ENCODE measurements at regions not wholly inside any gene's neighbourhood (a gene's known extent, or its start where the extent isn't known, plus 50 kb on each side); places are given as distances from the start of the nearest gene placed in this dataset.

DNA sequence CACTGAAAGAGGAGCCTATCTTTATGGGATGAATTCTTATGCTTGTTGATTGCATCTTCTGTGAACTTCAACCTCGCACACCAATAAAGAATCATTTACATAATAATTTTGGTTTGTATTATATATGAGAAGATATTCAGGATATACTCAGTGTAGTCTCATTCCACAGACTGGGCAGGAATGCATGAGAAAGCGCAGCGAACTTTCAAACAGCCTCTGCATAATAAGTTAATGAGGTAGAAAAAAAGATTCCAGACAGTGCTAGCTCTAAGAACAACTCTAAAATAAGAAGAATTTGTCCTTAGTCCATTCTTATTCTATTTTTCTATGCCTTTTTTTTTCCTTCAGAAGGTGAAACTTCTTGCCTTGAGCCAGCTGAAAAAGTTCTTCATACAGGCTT, 224.3 kb upstream of the CTSO start:
- ATAC-seq (no peak), DNase-seq (ENCODE audit: low spot score) (no peak)
- intact Hi-C loops (cut with DNase I): no loop called here

DNA sequence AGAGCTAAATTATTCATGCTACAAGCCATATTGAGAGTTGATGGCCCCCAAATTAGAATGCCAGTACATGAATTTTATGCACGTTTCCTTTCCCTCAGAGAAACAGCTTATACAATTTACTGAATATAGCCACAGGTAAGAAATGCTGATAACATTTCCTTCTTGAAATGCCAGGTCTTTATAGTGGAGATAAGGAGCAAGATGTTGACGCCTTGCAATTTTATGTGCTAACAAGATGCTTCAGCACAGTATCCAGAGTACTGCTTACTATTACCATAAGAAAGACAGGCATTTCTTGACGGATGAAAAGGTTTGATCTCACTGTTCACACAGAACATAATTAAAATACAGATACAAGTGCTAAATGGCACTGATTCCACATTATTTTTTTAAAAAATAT, 223.2 kb upstream of the CTSO start:
- ATAC-seq (no peak), DNase-seq (ENCODE audit: low spot score) (no peak)
- intact Hi-C loops (cut with DNase I): no loop called here

DNA sequence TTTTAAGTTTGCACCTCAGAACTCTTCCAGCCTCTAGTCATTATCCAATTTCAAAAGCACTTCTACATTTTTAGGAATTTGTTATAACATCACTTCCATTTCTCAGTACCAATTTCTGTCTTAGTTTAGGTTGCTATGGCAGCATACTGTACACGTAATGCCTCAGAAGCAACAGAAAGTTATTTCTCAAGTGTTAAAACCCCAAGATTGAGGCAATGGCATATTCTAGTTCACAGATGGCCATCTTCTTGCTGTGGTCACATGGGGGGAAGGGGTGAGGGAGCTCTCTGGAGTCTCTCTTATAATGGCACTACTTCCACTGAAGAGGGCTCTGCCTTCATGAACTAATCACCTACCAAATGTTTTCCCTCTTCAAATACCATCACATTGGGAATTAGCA, 220.3 kb upstream of the CTSO start:
- no peak for ATAC-seq
- intact Hi-C loops (cut with DNase I): no loop called here
- no peak for DNase-seq (ENCODE audit: low spot score)

DNA sequence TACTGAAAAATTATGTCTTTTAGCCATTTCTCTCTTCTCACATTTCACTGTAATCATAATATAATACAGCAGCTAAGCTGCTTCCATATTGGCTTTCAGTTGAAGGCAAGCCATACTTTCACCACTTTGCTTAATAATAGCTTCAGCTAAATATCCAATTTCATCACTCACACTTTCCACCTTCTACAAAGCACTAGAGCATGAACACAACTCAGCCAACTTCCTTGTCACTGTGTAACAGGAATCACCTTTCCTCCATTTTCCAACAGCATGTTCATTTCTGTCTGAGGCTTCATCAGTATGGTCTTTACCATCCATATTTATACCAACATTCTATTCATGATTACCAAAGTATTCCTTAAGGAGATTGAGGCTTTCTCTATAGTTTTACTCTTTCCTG, 219.8 kb upstream of the CTSO start:
- intact Hi-C loops (cut with DNase I): no loop called here
- DNase-seq (ENCODE audit: low spot score): no peak
- ATAC-seq: no peak

DNA sequence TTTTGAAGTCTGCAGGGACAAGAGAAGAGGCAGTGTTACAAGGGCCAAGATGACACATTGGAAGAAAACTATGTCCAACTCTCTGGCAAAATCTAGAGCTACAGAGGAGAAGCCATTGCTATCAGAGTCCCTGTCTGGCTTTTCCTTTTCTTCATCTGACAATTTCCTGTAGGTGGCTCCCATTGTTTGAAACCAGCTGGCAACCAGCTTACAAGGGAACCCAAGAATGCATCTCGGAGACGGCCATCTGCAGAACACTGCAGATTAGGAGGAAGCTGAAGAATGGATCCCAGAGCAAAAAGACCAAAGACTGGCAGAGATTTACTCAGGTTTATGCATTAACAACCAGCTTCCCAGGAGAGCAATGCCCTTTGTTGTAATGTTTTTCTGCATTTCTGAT, 216.2 kb upstream of the CTSO start:
- intact Hi-C loops (cut with DNase I): no loop called here
- ATAC-seq (no peak), DNase-seq (ENCODE audit: low spot score) (no peak)

DNA sequence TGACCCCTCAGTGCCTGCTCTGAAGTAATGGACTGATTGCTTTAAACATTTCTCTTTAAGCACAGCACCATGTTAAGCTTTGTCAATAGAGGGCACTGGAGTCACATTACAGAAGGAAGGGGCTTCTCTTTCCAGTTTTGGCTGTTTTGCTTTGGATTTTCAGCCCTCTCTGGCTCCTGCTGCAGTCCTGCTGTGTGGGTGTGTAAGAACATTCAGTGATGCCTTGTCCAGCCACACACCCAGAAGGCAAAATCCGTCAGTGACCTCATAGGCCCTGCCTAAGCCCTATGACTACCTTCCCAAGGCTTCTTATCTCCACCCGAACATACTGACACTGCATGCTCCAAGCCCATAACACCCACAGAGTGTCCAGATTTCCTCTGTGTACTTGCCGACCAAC, 215.3 kb upstream of the CTSO start:
- DNase-seq (ENCODE audit: low spot score): peak; percentile 40
- intact Hi-C loops (cut with DNase I): no loop called here
- ATAC-seq: peak; percentile 55

DNA sequence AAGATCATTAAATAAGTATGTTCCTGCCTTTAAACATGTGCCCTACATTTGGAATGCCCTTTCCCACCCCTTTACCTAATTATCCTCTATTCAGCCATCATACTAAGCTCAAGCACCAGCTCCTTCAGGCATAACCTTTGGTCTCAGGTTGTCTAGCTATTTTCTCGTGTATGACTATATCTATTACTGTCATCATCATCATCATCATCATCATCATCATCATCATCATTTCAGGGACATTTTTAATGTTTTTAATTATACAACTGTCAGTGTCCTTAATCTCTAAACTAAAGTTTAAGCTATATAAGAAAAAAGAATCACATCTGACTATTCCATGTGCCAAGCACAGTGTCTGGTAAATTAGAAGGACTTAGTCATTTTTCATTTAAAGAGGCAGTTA, 214.6 kb upstream of the CTSO start:
- intact Hi-C loops (cut with DNase I): no loop called here
- no peak for DNase-seq (ENCODE audit: low spot score)
- ATAC-seq: no peak

DNA sequence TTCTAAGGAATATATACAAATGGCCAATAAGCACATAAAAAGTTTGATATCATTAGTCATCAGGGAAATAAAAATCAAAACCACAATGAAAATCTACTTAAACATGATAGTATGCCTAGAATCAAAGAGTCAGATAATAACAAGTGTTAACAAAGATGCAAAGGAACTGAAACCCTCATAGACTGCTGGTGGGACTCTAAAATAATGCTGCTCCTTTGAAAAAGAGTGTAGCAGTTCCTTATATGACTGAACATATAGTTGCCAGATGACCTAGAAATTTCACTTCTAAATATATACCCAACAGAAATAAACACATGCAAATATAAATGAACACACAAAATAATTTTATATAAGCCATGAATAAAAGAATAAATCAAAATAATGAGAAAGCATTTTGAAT, 205.1 kb upstream of the CTSO start:
- DNase-seq (ENCODE audit: low spot score): no peak
- intact Hi-C loops (cut with DNase I): no loop called here
- ATAC-seq: no peak

DNA sequence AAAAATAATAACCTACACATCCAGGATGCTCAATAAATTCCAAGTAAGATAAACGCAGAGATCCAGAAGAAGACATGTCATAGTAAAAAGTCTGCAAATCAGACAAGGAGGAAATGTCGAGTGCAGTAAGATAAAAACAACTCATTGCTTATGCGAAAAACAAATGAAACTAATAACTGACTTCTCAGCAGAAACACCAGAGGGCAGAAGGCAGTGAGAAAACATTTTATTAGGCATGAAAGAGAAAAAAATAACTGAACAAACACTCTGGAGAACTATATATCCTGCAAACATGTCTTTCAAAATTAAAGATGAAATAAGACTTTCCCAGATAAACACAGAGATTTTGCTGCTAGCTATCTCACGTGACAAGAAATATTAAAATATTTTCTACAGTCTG, 201.3 kb upstream of the CTSO start:
- ATAC-seq (no peak), DNase-seq (ENCODE audit: low spot score) (no peak)
- intact Hi-C loops (cut with DNase I): no loop called here

DNA sequence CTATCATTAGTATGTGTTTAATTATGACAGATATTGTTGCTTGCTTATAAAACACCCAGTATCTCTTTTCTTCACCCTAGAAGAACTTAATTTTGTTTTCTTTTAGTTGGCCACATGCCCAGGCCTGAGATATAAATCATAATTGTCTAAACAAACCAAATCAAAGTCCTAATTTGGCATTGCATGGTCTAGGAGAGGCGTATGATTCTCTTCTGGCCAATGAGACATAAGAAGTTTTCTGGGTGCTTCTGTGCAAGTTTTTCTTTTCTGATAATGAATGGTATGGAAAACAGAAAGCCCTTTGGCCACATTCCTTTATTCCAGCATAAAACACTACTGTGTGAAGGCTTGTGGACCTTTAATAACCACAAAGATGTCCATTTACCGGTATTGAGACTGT, 192.9 kb upstream of the CTSO start:
- ATAC-seq: no peak
- intact Hi-C loops (cut with DNase I): no loop called here
- no peak for DNase-seq (ENCODE audit: low spot score)

DNA sequence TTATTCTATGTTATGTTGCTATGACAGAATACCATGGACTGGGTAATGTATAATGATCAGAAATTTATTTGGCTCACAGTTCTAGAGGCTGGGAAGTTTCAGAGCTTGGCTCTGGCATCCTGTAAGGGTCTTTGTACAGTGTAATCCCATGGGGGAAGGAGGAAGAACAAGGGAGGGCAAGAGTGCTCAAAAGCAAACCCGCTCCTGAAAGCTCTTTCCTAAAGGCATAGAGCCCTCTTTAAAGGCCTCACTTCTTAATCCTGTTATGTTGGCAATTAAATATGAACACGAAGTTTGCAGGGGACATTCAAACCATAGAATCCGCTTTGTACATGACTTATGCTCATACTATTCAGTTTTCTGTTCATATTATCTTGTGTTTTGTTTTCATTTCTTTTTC, 191.3 kb upstream of the CTSO start:
- DNase-seq (ENCODE audit: low spot score): no peak
- no peak for ATAC-seq
- intact Hi-C loops (cut with DNase I): no loop called here

DNA sequence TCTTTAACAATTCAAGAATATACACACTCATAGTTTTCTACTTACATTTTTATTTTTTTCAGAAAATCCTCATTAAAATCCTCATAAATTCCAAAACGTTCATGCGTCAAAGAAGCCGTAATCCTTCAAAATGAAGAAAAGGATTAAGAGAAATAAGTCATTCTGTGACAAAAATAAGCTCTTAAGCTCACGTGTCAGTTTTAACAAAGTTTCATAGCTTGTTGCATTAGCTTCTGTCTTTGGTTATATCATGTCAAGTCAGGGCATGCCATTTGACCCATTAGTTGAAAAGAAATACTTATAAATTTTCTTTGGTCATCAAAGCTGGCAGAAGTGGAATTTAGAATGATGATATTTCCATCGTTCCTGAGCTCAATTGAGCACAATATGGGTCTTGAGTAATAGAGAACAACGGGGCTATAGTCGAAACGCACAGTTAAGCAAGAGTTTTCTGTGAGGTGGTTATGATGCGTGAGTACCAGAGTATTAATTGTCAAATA, 185.2 kb upstream of the CTSO start:
- no peak for DNase-seq (ENCODE audit: low spot score)
- no peak for ATAC-seq
- intact Hi-C loops (cut with DNase I): no loop called here

DNA sequence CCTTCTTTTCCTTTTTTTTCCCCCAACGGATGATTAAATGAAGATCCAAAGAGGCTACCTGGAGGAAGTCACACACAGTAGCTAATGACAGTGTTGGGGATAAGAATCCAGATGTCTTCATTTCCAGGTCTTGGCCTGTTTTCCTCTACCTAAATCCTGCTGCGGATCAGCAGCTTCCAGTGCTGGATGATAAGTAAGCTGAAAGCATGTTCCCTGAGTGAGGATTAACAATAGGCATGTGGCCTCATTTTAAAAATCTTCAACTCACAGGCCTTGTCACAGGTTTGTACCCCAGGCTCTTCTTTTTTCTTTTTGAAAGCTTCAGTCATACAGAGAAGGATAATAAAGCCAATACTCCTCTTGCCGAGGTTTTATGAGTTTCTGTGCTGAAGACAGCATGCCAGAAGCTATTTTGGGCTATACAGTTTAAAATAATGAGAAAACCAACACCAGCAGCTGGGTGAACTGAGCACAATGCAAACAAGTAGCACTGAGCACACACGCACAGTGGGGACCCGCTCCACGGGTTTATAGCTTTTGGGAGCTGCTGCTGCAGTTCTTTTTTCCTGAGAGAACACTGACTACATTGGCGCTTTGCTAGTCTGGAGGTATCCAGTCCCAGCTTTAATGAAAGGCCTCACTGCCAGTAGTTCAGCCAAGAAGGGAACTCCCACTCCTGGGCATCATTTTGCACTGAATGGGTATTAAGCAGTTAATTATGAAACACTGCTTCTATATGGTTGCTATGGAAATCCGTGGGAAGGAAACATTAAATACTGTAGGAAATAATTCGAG, 184.2 kb upstream of the CTSO start:
- ATAC-seq: no peak
- DNase-seq (ENCODE audit: low spot score): no peak
- intact Hi-C loops (cut with DNase I): no loop called here

DNA sequence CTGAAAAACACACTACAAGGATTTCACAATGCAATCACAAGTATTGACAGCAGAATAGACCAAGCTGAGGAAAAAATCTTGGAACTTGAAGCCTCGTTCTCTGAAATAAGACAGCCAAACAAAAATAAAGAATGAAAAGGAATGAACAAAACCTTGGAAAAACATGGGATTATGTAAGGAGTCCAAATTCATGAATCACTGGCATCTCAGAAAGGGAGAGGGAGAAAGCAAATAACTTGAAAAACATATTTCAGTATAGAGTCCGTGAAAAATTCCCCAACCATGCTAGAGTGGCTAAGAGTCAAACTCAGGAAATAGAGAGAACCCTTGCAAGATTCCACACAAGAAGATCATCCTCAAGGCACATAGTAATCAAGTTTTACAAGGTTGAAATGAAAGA, 178.5 kb upstream of the CTSO start:
- intact Hi-C loops (cut with DNase I): no loop called here
- DNase-seq (ENCODE audit: low spot score): no peak
- no peak for ATAC-seq

DNA sequence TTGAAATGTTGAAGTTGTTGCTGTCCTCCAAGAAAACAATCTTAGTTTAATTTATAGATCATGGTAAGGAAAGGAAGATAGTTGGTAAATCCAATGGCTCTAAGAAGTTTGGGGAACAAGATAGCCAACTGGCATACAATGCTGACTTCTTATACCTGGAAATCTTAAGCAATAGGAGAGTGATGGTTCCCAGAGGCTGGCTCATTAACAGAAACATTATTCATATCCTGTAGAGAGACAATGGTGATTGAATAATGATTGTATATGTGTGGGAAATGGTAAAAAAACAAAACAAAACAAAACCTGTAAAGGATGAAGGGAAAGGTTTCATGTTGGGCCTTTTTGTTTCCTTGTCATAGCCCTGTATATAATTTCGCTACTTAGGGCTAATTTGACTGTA, 174.9 kb upstream of the CTSO start:
- intact Hi-C loops (cut with DNase I): no loop called here
- DNase-seq (ENCODE audit: low spot score) (no peak), ATAC-seq (no peak)

DNA sequence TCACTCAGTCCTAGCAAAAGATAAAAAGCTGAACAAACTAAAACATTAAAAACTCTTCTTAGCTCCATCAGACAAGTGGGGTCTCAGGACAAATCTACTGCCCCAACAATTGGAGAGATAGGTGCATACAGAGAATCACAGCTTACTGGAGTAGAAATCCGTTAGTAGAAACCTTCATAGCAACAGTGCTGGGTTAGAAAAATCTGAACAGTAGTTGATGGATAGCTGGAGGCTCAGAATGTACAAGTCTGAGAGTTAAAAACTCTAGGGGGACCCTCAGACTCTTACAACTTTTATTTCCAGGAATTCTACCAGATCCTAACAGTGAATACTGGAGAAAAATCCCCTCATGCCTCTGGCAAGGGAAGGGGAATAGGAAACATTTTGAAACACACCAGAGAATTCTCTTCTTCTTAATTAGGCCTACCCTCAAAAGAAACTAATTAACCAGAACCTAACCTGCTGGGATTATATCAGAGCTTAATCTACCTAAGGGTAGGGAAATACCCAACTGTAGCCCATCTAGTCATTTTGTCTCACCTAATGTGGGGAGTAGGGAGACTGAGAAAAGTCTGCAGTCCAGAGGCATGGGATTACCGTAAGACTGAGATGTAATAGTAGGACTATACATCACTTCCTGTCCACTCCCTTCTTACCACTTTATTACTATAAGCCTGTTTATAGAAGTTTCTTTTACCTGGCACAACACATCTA, 165.0 kb upstream of the CTSO start:
- ATAC-seq: no peak
- intact Hi-C loops (cut with DNase I): no loop called here

DNA sequence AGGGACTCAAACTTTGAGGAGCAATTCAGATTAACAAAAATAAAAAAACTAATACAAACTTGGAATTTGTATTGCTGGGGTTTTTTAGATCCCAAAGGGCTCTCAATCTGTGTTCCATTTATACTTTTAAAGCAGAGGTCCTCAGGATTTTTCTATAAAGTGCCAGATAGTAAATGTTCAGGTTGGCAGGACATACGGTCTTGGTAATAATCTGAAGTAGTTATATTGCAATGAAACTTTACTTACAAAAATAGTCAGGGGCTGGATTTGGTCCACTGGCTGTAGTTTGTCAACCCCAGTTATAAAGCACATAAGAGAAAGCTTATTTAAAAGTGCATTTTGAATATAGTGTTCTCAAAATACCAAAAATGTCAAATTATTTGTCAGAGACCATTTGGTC, 164.1 kb upstream of the CTSO start:
- DNase-seq (ENCODE audit: low spot score) (no peak), ATAC-seq (no peak)
- intact Hi-C loops (cut with DNase I): no loop called here

More for the DNA sequence above, 165.0 kb upstream of the CTSO start:
- DNase-seq (ENCODE audit: low spot score): no peak

DNA sequence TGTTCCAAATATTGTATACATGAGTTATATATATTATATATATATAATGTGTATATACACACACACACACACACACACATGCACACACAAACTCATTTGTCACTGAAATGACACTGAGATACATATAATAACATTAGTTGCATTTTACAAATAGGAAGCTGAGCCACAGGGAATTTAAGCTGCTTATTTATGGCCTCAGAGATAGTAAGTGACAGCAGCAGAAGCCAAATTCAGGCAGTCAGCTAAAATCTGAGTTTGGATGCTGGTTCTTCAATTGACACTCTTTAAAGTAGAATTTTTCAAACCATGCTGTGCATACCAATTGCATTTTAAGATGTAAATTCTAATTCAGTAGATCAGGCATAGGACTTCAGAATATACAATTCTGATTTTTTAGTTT, 163.3 kb upstream of the CTSO start:
- DNase-seq (ENCODE audit: low spot score): no peak
- intact Hi-C loops (cut with DNase I): no loop called here
- no peak for ATAC-seq

DNA sequence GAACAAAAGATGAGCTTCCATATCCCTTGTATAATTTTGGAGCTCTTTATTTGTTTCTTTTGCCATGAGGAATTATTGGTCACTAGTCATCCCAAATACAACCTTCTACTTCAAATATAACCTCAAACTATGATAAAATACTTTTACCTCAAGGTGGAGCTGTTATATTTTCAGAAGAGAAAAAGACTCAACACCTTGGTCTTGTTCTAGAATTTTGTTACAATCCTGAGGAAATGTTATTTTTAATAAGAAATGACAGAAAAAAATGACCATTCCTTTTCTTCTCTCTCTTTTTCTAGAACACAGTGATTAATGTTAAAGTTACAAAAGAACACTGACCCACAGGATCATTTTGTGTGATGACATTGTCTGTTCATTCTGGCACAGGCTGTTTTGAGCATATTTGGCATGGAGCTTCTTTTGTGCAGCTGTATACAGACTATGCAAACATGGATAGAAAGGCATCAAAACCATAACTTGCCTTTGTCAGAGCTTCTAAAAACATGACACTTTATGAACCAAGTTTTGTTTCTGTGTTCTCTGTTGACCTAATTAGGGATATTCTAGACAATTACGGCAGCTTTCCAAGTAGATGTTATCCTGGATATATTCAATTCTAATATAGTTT, 159.6 kb upstream of the CTSO start:
- intact Hi-C loops (cut with DNase I): no loop called here
- ATAC-seq: no peak
- no peak for DNase-seq (ENCODE audit: low spot score)

DNA sequence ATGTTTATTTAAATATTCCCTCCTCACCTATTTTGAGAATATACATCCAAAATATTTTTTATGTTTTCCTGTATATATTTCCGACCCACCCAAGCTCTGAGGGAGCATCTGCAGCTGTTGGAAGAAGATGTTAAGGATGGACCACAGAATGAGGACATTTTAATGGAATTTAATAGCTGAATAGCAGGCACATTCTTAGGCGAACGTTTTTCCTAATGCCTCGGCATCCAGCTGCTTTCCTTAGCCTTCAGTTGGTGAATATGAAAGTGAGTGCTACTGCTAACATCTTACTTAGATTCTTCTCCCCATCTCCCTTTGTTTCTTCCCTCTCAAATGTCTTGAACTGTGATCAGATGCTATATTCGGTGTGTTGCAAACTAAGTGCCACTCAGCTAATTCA, 158.0 kb upstream of the CTSO start:
- intact Hi-C loops (cut with DNase I): no loop called here
- ATAC-seq (no peak), DNase-seq (ENCODE audit: low spot score) (no peak)
